WTC11 (cell line): ENCODE measurements at regions not wholly inside any gene's neighbourhood (a gene's known extent, or its start where the extent isn't known, plus 50 kb on each side); places are given as distances from the start of the nearest gene placed in this dataset.

Experiments used
- ATAC-seq: fragments of 200-7000 bp; cut with Tn5 transposase; 2 replicates; pipeline ENCODE4 v1.10.0; 2021; ENCODE audit warnings: mild to moderate bottlenecking, moderate library complexity
- CTCF ChIA-PET: fragments of 300-600 bp; sonication (Branson Sonifier 250); formaldehyde crosslinking; loops from one replicate; lab custom pipeline; 2021; ENCODE audit warnings: antibody characterized with exemption; lab: Charles Lee
- POLR2A ChIA-PET: fragments of 350-600 bp; sonication (Branson Sonifier 250); formaldehyde crosslinking; loops from one replicate; lab custom pipeline; 2021; ENCODE audit warnings: antibody characterized with exemption; lab: Charles Lee
- DNase-seq: peaks from one replicate; pipeline ENCODE4 v3.0.0; 2021; ENCODE audit warnings: low spot score
- H3K27ac Mint-ChIP-seq: 2 replicates; pipeline ENCODE4 v1.8.0; 2021; ENCODE audit warnings: mixed read lengths
- H3K27me3 Mint-ChIP-seq: 2 replicates; pipeline ENCODE4 v1.8.0; 2021; ENCODE audit warnings: low read depth, mild to moderate bottlenecking, moderate library complexity, mixed read lengths
- H3K36me3 Mint-ChIP-seq: 2 replicates; pipeline ENCODE4 v1.8.0; 2021; ENCODE audit warnings: mixed read lengths
- H3K4me1 Mint-ChIP-seq: 2 replicates; pipeline ENCODE4 v1.8.0; 2022; ENCODE audit warnings: mixed read lengths
- H3K4me3 Mint-ChIP-seq: 2 replicates; pipeline ENCODE4 v1.8.0; 2021; ENCODE audit warnings: mild to moderate bottlenecking, moderate library complexity, mixed read lengths
- H3K9me3 Mint-ChIP-seq: 2 replicates; pipeline ENCODE4 v1.8.0; 2021; ENCODE audit warnings: mixed read lengths
- CBFB ChIP-seq: sonication (generic); formaldehyde crosslinking; IDR thresholded peaks from 2 replicates; pipeline ENCODE4 v1.8.1; 2022; ENCODE audit warnings: mild to moderate bottlenecking, low read depth, missing genetic modification reagents
- FOXJ3 ChIP-seq: sonication (generic); formaldehyde crosslinking; IDR thresholded peaks from 2 replicates; pipeline ENCODE4 v1.9.0; 2021; ENCODE audit warnings: missing genetic modification reagents, mild to moderate bottlenecking, borderline replicate concordance
- GTF2I ChIP-seq: fragments of 250-450 bp; sonication (Bioruptor Pico); conservative IDR thresholded peaks from 2 replicates; pipeline ENCODE4 v1.4.0; 2021; ENCODE audit warnings: mild to moderate bottlenecking
- JAZF1 ChIP-seq: fragments of 250-450 bp; sonication (Bioruptor Pico); IDR thresholded peaks from 2 replicates; pipeline ENCODE4 v1.9.0; 2021; ENCODE audit warnings: moderate library complexity, mild to moderate bottlenecking, inconsistent platforms
- MXD4 ChIP-seq: fragments of 250-450 bp; sonication (Bioruptor Pico); IDR thresholded peaks from 2 replicates; pipeline ENCODE4 v1.8.0; 2021; ENCODE audit warnings: mild to moderate bottlenecking, moderate library complexity, borderline replicate concordance
- MYBL2 ChIP-seq: sonication (generic); formaldehyde crosslinking; IDR thresholded peaks from 2 replicates; pipeline ENCODE4 v1.8.1; 2023; ENCODE audit warnings: mild to moderate bottlenecking, moderate library complexity, missing genetic modification reagents
- NFATC4 ChIP-seq: fragments of 250-450 bp; sonication (Bioruptor Pico); IDR thresholded peaks from 2 replicates; pipeline ENCODE4 v1.9.0; 2021; ENCODE audit warnings: mild to moderate bottlenecking
- NFE2L1 ChIP-seq: sonication (generic); formaldehyde crosslinking; IDR thresholded peaks from 2 replicates; pipeline ENCODE4 v1.8.1; 2023; ENCODE audit warnings: missing genetic modification reagents
- NFYB ChIP-seq: sonication (generic); formaldehyde crosslinking; conservative IDR thresholded peaks from 2 replicates; pipeline ENCODE4 v1.8.0; 2022; ENCODE audit warnings: low read depth, missing genetic modification reagents
- NR3C1 ChIP-seq: sonication (generic); formaldehyde crosslinking; conservative IDR thresholded peaks from 2 replicates; pipeline ENCODE4 v1.8.1; 2023; ENCODE audit warnings: low read depth, mild to moderate bottlenecking, missing genetic modification reagents
- SMAD3 ChIP-seq: sonication (generic); formaldehyde crosslinking; IDR thresholded peaks from 2 replicates; pipeline ENCODE4 v1.8.0; 2022; ENCODE audit warnings: missing genetic modification reagents, mild to moderate bottlenecking, borderline replicate concordance
- TCF7 ChIP-seq: sonication (generic); formaldehyde crosslinking; IDR thresholded peaks from 2 replicates; pipeline ENCODE4 v1.8.0; 2022; ENCODE audit warnings: mild to moderate bottlenecking, low read depth, missing genetic modification reagents, moderate library complexity
- TP53 ChIP-seq: sonication (generic); formaldehyde crosslinking; IDR thresholded peaks from 2 replicates; pipeline ENCODE4 v1.8.1; 2023; ENCODE audit warnings: mild to moderate bottlenecking, missing genetic modification reagents
- ZNF317 ChIP-seq: sonication (generic); formaldehyde crosslinking; IDR thresholded peaks from 2 replicates; pipeline ENCODE4 v1.8.1; 2023; ENCODE audit warnings: low read depth, mild to moderate bottlenecking, moderate library complexity, missing genetic modification reagents, borderline replicate concordance
- ZNF671 ChIP-seq: fragments of 250-450 bp; sonication (Bioruptor Pico); IDR thresholded peaks from 2 replicates; pipeline ENCODE4 v1.8.0; 2021; ENCODE audit warnings: mild to moderate bottlenecking
- TF ChIP-seq, protein P1 (sequence below): sonication (generic); formaldehyde crosslinking; IDR thresholded peaks from 2 replicates; pipeline ENCODE4 v1.8.0; 2022; ENCODE audit warnings: mild to moderate bottlenecking, missing genetic modification reagents
- TF ChIP-seq, protein P2 (sequence below): sonication (generic); formaldehyde crosslinking; IDR thresholded peaks from 2 replicates; pipeline ENCODE4 v1.8.0; 2022; ENCODE audit warnings: mild to moderate bottlenecking, missing genetic modification reagents
- TF ChIP-seq, protein P3 (sequence below): sonication (generic); formaldehyde crosslinking; IDR thresholded peaks from 2 replicates; pipeline ENCODE4 v1.8.1; 2022; ENCODE audit warnings: low read depth, mild to moderate bottlenecking, moderate library complexity, missing genetic modification reagents, borderline replicate concordance
- TF ChIP-seq, protein P4 (sequence below): sonication (generic); formaldehyde crosslinking; IDR thresholded peaks from 2 replicates; pipeline ENCODE4 v1.8.1; 2023; ENCODE audit warnings: mild to moderate bottlenecking, missing genetic modification reagents
- TF ChIP-seq, protein P5 (sequence below): fragments of 250-450 bp; sonication (Bioruptor Pico); IDR thresholded peaks from 2 replicates; pipeline ENCODE4 v1.9.0; 2021; ENCODE audit warnings: mild to moderate bottlenecking
- TF ChIP-seq, protein P6 (sequence below): sonication (generic); formaldehyde crosslinking; IDR thresholded peaks from 2 replicates; pipeline ENCODE4 v1.8.1; 2023; ENCODE audit warnings: mild to moderate bottlenecking, missing genetic modification reagents, moderate library complexity
- TF ChIP-seq, protein P7 (sequence below): sonication (generic); formaldehyde crosslinking; IDR thresholded peaks from 2 replicates; pipeline ENCODE4 v1.8.1; 2022; ENCODE audit warnings: mild to moderate bottlenecking, moderate library complexity, missing genetic modification reagents
- TF ChIP-seq, protein P8 (sequence below): sonication (generic); formaldehyde crosslinking; IDR thresholded peaks from 2 replicates; pipeline ENCODE4 v1.8.0; 2022; ENCODE audit warnings: mild to moderate bottlenecking, missing genetic modification reagents

DNA sequence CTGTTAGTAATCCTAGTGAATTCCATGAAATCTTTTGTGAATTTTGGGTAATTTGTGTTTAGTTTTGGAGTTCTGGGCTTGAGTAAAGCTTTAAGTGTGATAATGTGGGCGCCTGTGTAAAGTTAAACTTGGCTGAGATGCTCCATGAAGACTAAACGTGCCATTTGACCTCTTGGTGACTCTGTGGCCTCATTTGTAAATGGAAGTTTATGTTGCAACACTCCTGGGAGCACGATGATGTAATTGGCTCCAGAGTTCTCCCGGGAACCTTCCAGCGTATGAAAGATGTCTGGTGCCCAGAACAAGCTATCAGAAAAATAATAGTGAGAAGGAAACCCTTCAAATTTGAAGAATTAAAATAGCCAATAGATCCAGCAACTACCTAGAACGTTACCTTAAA is 981.2 kb downstream of the TLE4 start:
- H3K9me3 Mint-ChIP-seq: peaks cover 3% of the 10 kb centered on the region; the same call in 1 of the 2 replicates
- POLR2A ChIA-PET: no interaction called here
- no peak for TF ChIP-seq NFATC4
- TF ChIP-seq, protein P1, sequence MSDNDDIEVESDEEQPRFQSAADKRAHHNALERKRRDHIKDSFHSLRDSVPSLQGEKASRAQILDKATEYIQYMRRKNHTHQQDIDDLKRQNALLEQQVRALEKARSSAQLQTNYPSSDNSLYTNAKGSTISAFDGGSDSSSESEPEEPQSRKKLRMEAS (CRISPR knock-in tag): no peak
- TF ChIP-seq MXD4 (CRISPR knock-in tag): no peak
- TF ChIP-seq, protein P2, sequence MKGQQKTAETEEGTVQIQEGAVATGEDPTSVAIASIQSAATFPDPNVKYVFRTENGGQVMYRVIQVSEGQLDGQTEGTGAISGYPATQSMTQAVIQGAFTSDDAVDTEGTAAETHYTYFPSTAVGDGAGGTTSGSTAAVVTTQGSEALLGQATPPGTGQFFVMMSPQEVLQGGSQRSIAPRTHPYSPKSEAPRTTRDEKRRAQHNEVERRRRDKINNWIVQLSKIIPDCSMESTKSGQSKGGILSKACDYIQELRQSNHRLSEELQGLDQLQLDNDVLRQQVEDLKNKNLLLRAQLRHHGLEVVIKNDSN (CRISPR knock-in tag): no peak
- no peak for TF ChIP-seq SMAD3 (CRISPR knock-in tag)
- no peak for TF ChIP-seq NR3C1 (CRISPR knock-in tag)
- no peak for TF ChIP-seq MYBL2 (CRISPR knock-in tag)
- TF ChIP-seq, protein P3, sequence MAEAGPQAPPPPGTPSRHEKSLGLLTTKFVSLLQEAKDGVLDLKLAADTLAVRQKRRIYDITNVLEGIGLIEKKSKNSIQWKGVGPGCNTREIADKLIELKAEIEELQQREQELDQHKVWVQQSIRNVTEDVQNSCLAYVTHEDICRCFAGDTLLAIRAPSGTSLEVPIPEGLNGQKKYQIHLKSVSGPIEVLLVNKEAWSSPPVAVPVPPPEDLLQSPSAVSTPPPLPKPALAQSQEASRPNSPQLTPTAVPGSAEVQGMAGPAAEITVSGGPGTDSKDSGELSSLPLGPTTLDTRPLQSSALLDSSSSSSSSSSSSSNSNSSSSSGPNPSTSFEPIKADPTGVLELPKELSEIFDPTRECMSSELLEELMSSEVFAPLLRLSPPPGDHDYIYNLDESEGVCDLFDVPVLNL (CRISPR knock-in tag): no peak
- TF ChIP-seq FOXJ3 (CRISPR knock-in tag): no peak
- no peak for TF ChIP-seq TCF7 (CRISPR knock-in tag)
- H3K4me1 Mint-ChIP-seq: no peaks in the 10 kb centered on the region
- DNase-seq (no peak), ATAC-seq (no peak)
- no peaks in the 10 kb centered on the region; the same call in 1 of the 2 replicates for H3K27me3 Mint-ChIP-seq
- H3K27ac Mint-ChIP-seq: no peak overlapping the region
- no peaks in the 10 kb centered on the region for H3K36me3 Mint-ChIP-seq
- no peak overlapping the region for H3K4me3 Mint-ChIP-seq
- CTCF ChIA-PET: no interaction called here

DNA sequence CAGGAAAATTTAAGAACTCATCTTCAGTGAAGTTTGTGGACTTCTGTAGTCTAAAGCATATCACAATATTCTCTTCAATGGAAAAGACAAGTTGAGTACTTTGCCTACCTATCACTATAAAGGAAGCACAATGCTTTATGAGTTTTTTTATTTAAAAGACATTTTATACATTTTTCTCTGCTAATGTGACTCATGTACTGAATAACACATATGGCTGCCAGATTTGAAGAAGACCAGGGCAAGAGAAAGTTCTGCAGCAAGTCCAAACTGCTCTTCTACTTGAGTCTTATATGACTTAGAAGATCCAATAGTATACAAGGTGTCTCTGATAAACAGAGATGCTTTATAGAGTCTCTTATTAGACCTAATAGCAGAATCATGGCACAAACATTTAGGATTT is 978.4 kb downstream of the TLE4 start:
- Mint-ChIP-seq H3K4me3 (no peak overlapping the region), H3K4me1 (no peaks in the 10 kb centered on the region), H3K9me3 (peaks cover 3% of the 10 kb centered on the region; the same call in 1 of the 2 replicates), H3K36me3 (no peaks in the 10 kb centered on the region), H3K27me3 (no peaks in the 10 kb centered on the region; the same call in 1 of the 2 replicates), H3K27ac (no peak overlapping the region)
- CTCF ChIA-PET: no interaction called here
- no peak for ATAC-seq
- DNase-seq: no peak
- TF ChIP-seq NR3C1 (CRISPR knock-in tag): no peak
- TF ChIP-seq, protein P4, sequence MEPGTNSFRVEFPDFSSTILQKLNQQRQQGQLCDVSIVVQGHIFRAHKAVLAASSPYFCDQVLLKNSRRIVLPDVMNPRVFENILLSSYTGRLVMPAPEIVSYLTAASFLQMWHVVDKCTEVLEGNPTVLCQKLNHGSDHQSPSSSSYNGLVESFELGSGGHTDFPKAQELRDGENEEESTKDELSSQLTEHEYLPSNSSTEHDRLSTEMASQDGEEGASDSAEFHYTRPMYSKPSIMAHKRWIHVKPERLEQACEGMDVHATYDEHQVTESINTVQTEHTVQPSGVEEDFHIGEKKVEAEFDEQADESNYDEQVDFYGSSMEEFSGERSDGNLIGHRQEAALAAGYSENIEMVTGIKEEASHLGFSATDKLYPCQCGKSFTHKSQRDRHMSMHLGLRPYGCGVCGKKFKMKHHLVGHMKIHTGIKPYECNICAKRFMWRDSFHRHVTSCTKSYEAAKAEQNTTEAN (CRISPR knock-in tag): no peak
- no peak for TF ChIP-seq JAZF1 (CRISPR knock-in tag)
- no peak for TF ChIP-seq TP53
- TF ChIP-seq ZNF317: no peak
- TF ChIP-seq, protein P5, sequence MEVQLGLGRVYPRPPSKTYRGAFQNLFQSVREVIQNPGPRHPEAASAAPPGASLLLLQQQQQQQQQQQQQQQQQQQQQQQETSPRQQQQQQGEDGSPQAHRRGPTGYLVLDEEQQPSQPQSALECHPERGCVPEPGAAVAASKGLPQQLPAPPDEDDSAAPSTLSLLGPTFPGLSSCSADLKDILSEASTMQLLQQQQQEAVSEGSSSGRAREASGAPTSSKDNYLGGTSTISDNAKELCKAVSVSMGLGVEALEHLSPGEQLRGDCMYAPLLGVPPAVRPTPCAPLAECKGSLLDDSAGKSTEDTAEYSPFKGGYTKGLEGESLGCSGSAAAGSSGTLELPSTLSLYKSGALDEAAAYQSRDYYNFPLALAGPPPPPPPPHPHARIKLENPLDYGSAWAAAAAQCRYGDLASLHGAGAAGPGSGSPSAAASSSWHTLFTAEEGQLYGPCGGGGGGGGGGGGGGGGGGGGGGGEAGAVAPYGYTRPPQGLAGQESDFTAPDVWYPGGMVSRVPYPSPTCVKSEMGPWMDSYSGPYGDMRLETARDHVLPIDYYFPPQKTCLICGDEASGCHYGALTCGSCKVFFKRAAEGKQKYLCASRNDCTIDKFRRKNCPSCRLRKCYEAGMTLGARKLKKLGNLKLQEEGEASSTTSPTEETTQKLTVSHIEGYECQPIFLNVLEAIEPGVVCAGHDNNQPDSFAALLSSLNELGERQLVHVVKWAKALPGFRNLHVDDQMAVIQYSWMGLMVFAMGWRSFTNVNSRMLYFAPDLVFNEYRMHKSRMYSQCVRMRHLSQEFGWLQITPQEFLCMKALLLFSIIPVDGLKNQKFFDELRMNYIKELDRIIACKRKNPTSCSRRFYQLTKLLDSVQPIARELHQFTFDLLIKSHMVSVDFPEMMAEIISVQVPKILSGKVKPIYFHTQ (CRISPR knock-in tag): no peak
- TF ChIP-seq, protein P6, sequence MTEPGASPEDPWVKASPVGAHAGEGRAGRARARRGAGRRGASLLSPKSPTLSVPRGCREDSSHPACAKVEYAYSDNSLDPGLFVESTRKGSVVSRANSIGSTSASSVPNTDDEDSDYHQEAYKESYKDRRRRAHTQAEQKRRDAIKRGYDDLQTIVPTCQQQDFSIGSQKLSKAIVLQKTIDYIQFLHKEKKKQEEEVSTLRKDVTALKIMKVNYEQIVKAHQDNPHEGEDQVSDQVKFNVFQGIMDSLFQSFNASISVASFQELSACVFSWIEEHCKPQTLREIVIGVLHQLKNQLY (CRISPR knock-in tag): no peak
- TF ChIP-seq, protein P2 (CRISPR knock-in tag): no peak
- no peak for TF ChIP-seq GTF2I
- TF ChIP-seq NFYB (CRISPR knock-in tag): no peak
- TF ChIP-seq NFE2L1: no peak
- no peak for TF ChIP-seq ZNF671 (CRISPR knock-in tag)
- TF ChIP-seq, protein P7, sequence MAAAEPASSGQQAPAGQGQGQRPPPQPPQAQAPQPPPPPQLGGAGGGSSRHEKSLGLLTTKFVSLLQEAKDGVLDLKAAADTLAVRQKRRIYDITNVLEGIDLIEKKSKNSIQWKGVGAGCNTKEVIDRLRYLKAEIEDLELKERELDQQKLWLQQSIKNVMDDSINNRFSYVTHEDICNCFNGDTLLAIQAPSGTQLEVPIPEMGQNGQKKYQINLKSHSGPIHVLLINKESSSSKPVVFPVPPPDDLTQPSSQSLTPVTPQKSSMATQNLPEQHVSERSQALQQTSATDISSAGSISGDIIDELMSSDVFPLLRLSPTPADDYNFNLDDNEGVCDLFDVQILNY (CRISPR knock-in tag): no peak
- TF ChIP-seq, protein P8, sequence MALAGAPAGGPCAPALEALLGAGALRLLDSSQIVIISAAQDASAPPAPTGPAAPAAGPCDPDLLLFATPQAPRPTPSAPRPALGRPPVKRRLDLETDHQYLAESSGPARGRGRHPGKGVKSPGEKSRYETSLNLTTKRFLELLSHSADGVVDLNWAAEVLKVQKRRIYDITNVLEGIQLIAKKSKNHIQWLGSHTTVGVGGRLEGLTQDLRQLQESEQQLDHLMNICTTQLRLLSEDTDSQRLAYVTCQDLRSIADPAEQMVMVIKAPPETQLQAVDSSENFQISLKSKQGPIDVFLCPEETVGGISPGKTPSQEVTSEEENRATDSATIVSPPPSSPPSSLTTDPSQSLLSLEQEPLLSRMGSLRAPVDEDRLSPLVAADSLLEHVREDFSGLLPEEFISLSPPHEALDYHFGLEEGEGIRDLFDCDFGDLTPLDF (CRISPR knock-in tag): no peak
- no peak for TF ChIP-seq CBFB (CRISPR knock-in tag)
- POLR2A ChIA-PET: no interaction called here
